SK-N-SH (cell line): ENCODE measurements at regions not wholly inside any gene's neighbourhood (a gene's known extent, or its start where the extent isn't known, plus 50 kb on each side); places are given as distances from the start of the nearest gene placed in this dataset.

Source experiments
- CTCF ChIA-PET: fragments of 300-600, 350-600 bp; formaldehyde crosslinking; extraction: SDS; loops from one replicate; lab custom pipeline; 2021; lab: Yijun Ruan, JAX
- POLR2A ChIA-PET: fragments of 350-600 bp; sonication (Branson Sonifier 250); formaldehyde crosslinking; extraction: SDS; loops from one replicate; lab custom pipeline; 2020; ENCODE audit warnings: antibody characterized with exemption, inconsistent platforms; lab: Yijun Ruan, JAX
- DNase-seq: peaks from one replicate; pipeline ENCODE4 v3.0.0; 2012
- H2AFZ ChIP-seq: fragments of 200-600 bp; sonication (generic); 2 replicates; pipeline ENCODE4 v1.8.1; 2016; ENCODE audit warnings: antibody characterized with exemption, mild to moderate bottlenecking, low read depth
- H3F3A ChIP-seq: fragments of 200-600 bp; sonication (generic); replicated peaks from 2 replicates; pipeline ENCODE3; 2016; ENCODE audit warnings: antibody characterized with exemption, mild to moderate bottlenecking; ENCODE audit not compliant: insufficient read depth
- H3K27ac ChIP-seq, 2 experiments: fragments of 200-500 bp in 1 of 2; fragments of 200-600 bp in 1 of 2; sonication (Bioruptor generic) in 1 of 2; sonication (generic), shearing (Covaris generic) in 1 of 2; 2 replicates each; pipeline versions ENCODE4 v1.5.1 to v1.6.1; 2014 to 2016; ENCODE audit warnings: low read depth in 2 of 2, inconsistent platforms in 1 of 2, low read length in 1 of 2, mild to moderate bottlenecking in 1 of 2, mixed read lengths in 1 of 2
- H3K27me3 ChIP-seq: fragments of 200-600 bp; sonication (generic), shearing (Covaris generic); 2 replicates; pipeline ENCODE4 v1.6.1; 2016; ENCODE audit warnings: mixed run types; ENCODE audit not compliant: insufficient read depth
- H3K36me3 ChIP-seq, 2 experiments: fragments of 200-500 bp in 1 of 2; fragments of 200-600 bp in 1 of 2; sonication (Bioruptor generic) in 1 of 2; sonication (generic) in 1 of 2; replicated peaks in 1 of 2; 2 replicates each; pipeline versions ENCODE3 to v1.5.1; 2014 to 2016; ENCODE audit warnings: low read length in 1 of 2, mild to moderate bottlenecking in 1 of 2; ENCODE audit not compliant: insufficient read depth in 2 of 2, control insufficient read depth in 1 of 2
- H3K4me1 ChIP-seq, 2 experiments: fragments of 200-500 bp in 1 of 2; fragments of 200-600 bp in 1 of 2; sonication (Bioruptor generic) in 1 of 2; sonication (generic), shearing (Covaris generic) in 1 of 2; 2 replicates each; pipeline versions ENCODE4 v1.5.1 to v1.6.1; 2014 to 2016; ENCODE audit warnings: low read depth in 1 of 2, low read length in 1 of 2, mixed run types in 1 of 2; ENCODE audit not compliant: insufficient read depth in 2 of 2, control insufficient read depth in 1 of 2
- H3K4me2 ChIP-seq: fragments of 200-600 bp; sonication (generic), shearing (Covaris generic); 2 replicates; pipeline ENCODE4 v1.6.1; 2017; ENCODE audit warnings: mixed run types
- H3K4me3 ChIP-seq, 2 experiments: fragments of 200-500 bp in 1 of 2; fragments of 200-600 bp in 1 of 2; sonication (Bioruptor generic) in 1 of 2; sonication (generic), shearing (Covaris generic) in 1 of 2; 2 replicates each; pipeline versions ENCODE4 v1.5.1 to v1.8.1; 2014 to 2016; ENCODE audit warnings: low read depth in 2 of 2, inconsistent platforms in 1 of 2, low read length in 1 of 2, mild to moderate bottlenecking in 1 of 2, mixed read lengths in 1 of 2, moderate library complexity in 1 of 2
- H3K79me2 ChIP-seq: fragments of 200-600 bp; sonication (generic); 2 replicates; pipeline ENCODE4 v1.8.1; 2017; ENCODE audit warnings: mild to moderate bottlenecking; ENCODE audit not compliant: insufficient read depth
- H3K9ac ChIP-seq: fragments of 200-600 bp; sonication (generic); 2 replicates; pipeline ENCODE4 v1.6.1; 2017; ENCODE audit warnings: mixed run types
- H3K9me2 ChIP-seq: fragments of 200-600 bp; sonication (generic); 2 replicates; pipeline ENCODE4 v1.6.1; 2017; ENCODE audit warnings: mixed run types
- H3K9me3 ChIP-seq: fragments of 200-600 bp; sonication (generic); 2 replicates; pipeline ENCODE4 v1.6.1; 2017; ENCODE audit warnings: mixed run types, mild to moderate bottlenecking, moderate library complexity
- H4K20me1 ChIP-seq: fragments of 200-600 bp; sonication (generic); 2 replicates; pipeline ENCODE4 v1.6.1; 2017; ENCODE audit warnings: mild to moderate bottlenecking, mixed run types; ENCODE audit not compliant: insufficient read depth
- EZH2phosphoT487 ChIP-seq: fragments of 200-600 bp; sonication (generic); IDR thresholded peaks from 2 replicates; pipeline ENCODE4 v1.6.1; 2017; ENCODE audit warnings: low read depth, mixed run types, mild to moderate bottlenecking, antibody characterized with exemption, moderate library complexity, borderline replicate concordance
- FOSL2 ChIP-seq: IDR thresholded peaks from 2 replicates; pipeline ENCODE4 v1.4.0; 2012; ENCODE audit warnings: low read depth, mild to moderate bottlenecking, moderate library complexity, borderline replicate concordance
- FOXJ3 ChIP-seq: sonication (generic); formaldehyde crosslinking; IDR thresholded peaks from 2 replicates; pipeline ENCODE4 v1.5.1; 2020; ENCODE audit warnings: mild to moderate bottlenecking, missing genetic modification reagents
- GABPA ChIP-seq: IDR thresholded peaks from 2 replicates; pipeline ENCODE4 v1.4.0; 2012; ENCODE audit warnings: low read depth, mild to moderate bottlenecking
- GATA2 ChIP-seq: sonication (generic); formaldehyde crosslinking; IDR thresholded peaks from 2 replicates; pipeline ENCODE4 v1.5.0; 2020; ENCODE audit warnings: mild to moderate bottlenecking, missing genetic modification reagents
- JUND ChIP-seq: IDR thresholded peaks from 2 replicates; pipeline ENCODE4 v1.4.0; 2012
- MEF2A ChIP-seq: IDR thresholded peaks from 2 replicates; pipeline ENCODE4 v1.4.0; 2012; ENCODE audit warnings: low read depth, borderline replicate concordance
- MXI1 ChIP-seq: IDR thresholded peaks from 2 replicates; pipeline ENCODE4 v1.6.1; 2012; ENCODE audit warnings: mild to moderate bottlenecking, low read depth, low read length, improper control_type of control experiment
- NFIC ChIP-seq: IDR thresholded peaks from 2 replicates; pipeline ENCODE4 v1.4.0; 2012; ENCODE audit warnings: borderline replicate concordance
- RCOR1 ChIP-seq: fragments of 150-350 bp; IDR thresholded peaks from 2 replicates; pipeline ENCODE4 v1.6.1; 2017; ENCODE audit warnings: antibody characterized with exemption, low read length
- RXRA ChIP-seq: IDR thresholded peaks from 2 replicates; pipeline ENCODE4 v1.4.0; 2012; ENCODE audit warnings: low read depth, mild to moderate bottlenecking, borderline replicate concordance
- SIN3A ChIP-seq: IDR thresholded peaks from 2 replicates; pipeline ENCODE4 v1.6.1; 2012; ENCODE audit warnings: low read depth, mild to moderate bottlenecking, low read length, moderate library complexity, borderline replicate concordance
- TEAD4 ChIP-seq: IDR thresholded peaks from 2 replicates; pipeline ENCODE4 v1.4.0; 2012; ENCODE audit warnings: mild to moderate bottlenecking, borderline replicate concordance; ENCODE audit not compliant: insufficient read depth
- YY1 ChIP-seq: IDR thresholded peaks from 2 replicates; pipeline ENCODE4 v1.4.0; 2012; ENCODE audit warnings: low read depth, mild to moderate bottlenecking
- WGBS: methylation state at CpG from one replicate; pipeline ENCODE4 v1.1.6; 2017; ENCODE audit warnings: low lambda C conversion rate; 5-methylcytosine and 5-hydroxymethylcytosine counted together
- TF ChIP-seq, protein P1 (sequence below): IDR thresholded peaks from 2 replicates; pipeline ENCODE4 v1.4.0; 2012; ENCODE audit warnings: low read depth, borderline replicate concordance
- TF ChIP-seq, protein P2 (sequence below): IDR thresholded peaks from 2 replicates; pipeline ENCODE4 v1.4.0; 2012; ENCODE audit warnings: low read depth, borderline replicate concordance
- TF ChIP-seq, protein P3 (sequence below): fragments of 150-350 bp; IDR thresholded peaks from 2 replicates; pipeline ENCODE4 v1.6.1; 2016; ENCODE audit warnings: mild to moderate bottlenecking, low read depth, low read length
- TF ChIP-seq, protein P4 (sequence below): IDR thresholded peaks from 2 replicates; pipeline ENCODE4 v1.6.1; 2012; ENCODE audit warnings: mild to moderate bottlenecking, low read depth, low read length, moderate library complexity
- TF ChIP-seq, protein P5 (sequence below): fragments of 200-600 bp; sonication (generic); IDR thresholded peaks from 2 replicates; pipeline ENCODE4 v1.6.1; 2017; ENCODE audit warnings: antibody characterized with exemption, mild to moderate bottlenecking, moderate library complexity
- TF ChIP-seq, protein P6 (sequence below): fragments of 150-350 bp; IDR thresholded peaks from 2 replicates; pipeline ENCODE4 v1.6.1; 2017; ENCODE audit warnings: antibody characterized with exemption, low read length, low read depth, borderline replicate concordance

DNA sequence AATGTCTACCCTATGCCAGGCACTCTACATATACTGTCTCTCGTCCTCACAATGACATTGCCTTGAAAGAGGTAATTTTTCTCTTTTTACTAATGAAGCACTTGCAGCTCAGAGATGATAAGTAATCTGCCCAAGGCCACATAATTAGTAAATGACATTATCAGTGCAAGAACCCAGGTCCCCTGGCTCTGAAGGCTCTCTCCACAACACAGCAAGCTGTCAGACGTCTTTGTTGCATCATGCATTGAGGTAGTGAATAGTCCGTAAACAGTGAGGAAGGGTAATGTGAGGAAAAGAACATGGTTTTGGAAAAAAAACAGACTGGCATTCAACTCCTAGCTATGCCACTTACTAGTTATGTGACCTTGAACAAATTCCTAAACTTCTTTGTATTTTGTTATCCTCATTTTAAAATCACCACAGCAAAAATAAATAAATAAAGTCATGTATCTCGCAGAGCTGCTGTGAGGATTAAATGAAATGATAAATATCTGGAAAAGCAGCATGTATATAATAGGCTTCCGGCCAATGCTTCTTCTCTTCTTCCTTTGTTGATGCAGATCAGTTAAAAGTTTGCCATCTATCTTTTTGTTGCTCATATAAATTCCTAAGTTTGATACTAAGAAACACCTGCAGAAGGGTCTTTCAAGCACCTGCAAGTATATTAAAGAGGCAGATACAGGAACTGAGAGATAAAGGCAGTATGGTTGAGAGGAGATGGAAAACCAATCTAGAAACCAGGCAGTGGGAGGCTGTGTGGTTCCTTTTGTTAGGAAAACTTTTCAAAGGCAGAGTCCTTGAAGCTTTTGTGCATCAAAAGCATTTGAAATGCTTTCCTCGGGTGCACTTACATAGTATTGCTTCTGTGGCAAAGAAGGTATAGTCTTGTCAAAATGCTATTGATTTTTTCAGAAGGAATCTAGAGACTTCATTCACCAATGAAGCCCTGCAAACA lies 82.8 kb downstream of the BTG1 start:
- Histone ChIP-seq H4K20me1 (no peaks in the 10 kb centered on the region), H3K9me3 (no peaks in the 10 kb centered on the region), H3F3A (peaks cover 5% of the 10 kb centered on the region), H3K36me3 (no peaks in the 10 kb centered on the region), H3K4me2 (no peak overlapping the region), H3K79me2 (no peaks in the 10 kb centered on the region), H2AFZ (no peak overlapping the region; the same call in 1 of the 2 replicates), H3K4me1 (peaks cover 10 to 18% of the 10 kb centered on the region in 2 experiments; a peak in 3 of 4 replicates), H3K27ac (peak overlapping the region in 1 of 2 experiments; percentile 83; a peak in 2 of 4 replicates), H3K9ac (no peak overlapping the region), H3K4me3 (no peak overlapping the region), H3K9me2 (no peaks in the 10 kb centered on the region), H3K27me3 (no peaks in the 10 kb centered on the region)
- ChIA-PET POLR2A (interaction anchor here (1.1 to 1.5 kb wide), 2 partner anchors 81 to 83 kb away, joined by 3 to 9 read pairs; partner anchors contain the start of gene BTG1), CTCF (interaction anchor here (0.6 to 1.8 kb wide), 5 partner anchors 76 to 681 kb away, joined by 3 to 10 read pairs (median 3); no protein-coding TSS in a partner anchor)
- WGBS, result 84% methylated on average over 6 of the region's 6 CpGs
- peak; percentile 32 for DNase-seq
- no peak for TF ChIP-seq FOSL2
- TF ChIP-seq, protein P1, sequence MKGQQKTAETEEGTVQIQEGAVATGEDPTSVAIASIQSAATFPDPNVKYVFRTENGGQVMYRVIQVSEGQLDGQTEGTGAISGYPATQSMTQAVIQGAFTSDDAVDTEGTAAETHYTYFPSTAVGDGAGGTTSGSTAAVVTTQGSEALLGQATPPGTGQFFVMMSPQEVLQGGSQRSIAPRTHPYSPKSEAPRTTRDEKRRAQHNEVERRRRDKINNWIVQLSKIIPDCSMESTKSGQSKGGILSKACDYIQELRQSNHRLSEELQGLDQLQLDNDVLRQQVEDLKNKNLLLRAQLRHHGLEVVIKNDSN, result no peak
- TF ChIP-seq MEF2A, result no peak
- no peak for TF ChIP-seq TEAD4
- peak; percentile 82 for TF ChIP-seq GATA2 (CRISPR knock-in tag)
- TF ChIP-seq NFIC, result no peak
- TF ChIP-seq JUND, result no peak
- TF ChIP-seq, protein P2, sequence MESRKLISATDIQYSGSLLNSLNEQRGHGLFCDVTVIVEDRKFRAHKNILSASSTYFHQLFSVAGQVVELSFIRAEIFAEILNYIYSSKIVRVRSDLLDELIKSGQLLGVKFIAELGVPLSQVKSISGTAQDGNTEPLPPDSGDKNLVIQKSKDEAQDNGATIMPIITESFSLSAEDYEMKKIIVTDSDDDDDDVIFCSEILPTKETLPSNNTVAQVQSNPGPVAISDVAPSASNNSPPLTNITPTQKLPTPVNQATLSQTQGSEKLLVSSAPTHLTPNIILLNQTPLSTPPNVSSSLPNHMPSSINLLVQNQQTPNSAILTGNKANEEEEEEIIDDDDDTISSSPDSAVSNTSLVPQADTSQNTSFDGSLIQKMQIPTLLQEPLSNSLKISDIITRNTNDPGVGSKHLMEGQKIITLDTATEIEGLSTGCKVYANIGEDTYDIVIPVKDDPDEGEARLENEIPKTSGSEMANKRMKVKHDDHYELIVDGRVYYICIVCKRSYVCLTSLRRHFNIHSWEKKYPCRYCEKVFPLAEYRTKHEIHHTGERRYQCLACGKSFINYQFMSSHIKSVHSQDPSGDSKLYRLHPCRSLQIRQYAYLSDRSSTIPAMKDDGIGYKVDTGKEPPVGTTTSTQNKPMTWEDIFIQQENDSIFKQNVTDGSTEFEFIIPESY, result no peak
- no peak for TF ChIP-seq RXRA
- TF ChIP-seq, protein P3, sequence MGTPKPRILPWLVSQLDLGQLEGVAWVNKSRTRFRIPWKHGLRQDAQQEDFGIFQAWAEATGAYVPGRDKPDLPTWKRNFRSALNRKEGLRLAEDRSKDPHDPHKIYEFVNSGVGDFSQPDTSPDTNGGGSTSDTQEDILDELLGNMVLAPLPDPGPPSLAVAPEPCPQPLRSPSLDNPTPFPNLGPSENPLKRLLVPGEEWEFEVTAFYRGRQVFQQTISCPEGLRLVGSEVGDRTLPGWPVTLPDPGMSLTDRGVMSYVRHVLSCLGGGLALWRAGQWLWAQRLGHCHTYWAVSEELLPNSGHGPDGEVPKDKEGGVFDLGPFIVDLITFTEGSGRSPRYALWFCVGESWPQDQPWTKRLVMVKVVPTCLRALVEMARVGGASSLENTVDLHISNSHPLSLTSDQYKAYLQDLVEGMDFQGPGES, result no peak
- TF ChIP-seq, protein P4, sequence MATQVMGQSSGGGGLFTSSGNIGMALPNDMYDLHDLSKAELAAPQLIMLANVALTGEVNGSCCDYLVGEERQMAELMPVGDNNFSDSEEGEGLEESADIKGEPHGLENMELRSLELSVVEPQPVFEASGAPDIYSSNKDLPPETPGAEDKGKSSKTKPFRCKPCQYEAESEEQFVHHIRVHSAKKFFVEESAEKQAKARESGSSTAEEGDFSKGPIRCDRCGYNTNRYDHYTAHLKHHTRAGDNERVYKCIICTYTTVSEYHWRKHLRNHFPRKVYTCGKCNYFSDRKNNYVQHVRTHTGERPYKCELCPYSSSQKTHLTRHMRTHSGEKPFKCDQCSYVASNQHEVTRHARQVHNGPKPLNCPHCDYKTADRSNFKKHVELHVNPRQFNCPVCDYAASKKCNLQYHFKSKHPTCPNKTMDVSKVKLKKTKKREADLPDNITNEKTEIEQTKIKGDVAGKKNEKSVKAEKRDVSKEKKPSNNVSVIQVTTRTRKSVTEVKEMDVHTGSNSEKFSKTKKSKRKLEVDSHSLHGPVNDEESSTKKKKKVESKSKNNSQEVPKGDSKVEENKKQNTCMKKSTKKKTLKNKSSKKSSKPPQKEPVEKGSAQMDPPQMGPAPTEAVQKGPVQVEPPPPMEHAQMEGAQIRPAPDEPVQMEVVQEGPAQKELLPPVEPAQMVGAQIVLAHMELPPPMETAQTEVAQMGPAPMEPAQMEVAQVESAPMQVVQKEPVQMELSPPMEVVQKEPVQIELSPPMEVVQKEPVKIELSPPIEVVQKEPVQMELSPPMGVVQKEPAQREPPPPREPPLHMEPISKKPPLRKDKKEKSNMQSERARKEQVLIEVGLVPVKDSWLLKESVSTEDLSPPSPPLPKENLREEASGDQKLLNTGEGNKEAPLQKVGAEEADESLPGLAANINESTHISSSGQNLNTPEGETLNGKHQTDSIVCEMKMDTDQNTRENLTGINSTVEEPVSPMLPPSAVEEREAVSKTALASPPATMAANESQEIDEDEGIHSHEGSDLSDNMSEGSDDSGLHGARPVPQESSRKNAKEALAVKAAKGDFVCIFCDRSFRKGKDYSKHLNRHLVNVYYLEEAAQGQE, result no peak
- TF ChIP-seq MXI1, result no peak; the same call in 1 of the 2 replicates
- TF ChIP-seq RCOR1, result peak; percentile 76
- TF ChIP-seq, protein P5, sequence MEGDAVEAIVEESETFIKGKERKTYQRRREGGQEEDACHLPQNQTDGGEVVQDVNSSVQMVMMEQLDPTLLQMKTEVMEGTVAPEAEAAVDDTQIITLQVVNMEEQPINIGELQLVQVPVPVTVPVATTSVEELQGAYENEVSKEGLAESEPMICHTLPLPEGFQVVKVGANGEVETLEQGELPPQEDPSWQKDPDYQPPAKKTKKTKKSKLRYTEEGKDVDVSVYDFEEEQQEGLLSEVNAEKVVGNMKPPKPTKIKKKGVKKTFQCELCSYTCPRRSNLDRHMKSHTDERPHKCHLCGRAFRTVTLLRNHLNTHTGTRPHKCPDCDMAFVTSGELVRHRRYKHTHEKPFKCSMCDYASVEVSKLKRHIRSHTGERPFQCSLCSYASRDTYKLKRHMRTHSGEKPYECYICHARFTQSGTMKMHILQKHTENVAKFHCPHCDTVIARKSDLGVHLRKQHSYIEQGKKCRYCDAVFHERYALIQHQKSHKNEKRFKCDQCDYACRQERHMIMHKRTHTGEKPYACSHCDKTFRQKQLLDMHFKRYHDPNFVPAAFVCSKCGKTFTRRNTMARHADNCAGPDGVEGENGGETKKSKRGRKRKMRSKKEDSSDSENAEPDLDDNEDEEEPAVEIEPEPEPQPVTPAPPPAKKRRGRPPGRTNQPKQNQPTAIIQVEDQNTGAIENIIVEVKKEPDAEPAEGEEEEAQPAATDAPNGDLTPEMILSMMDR, result no peak
- no peak for TF ChIP-seq EZH2phosphoT487
- no peak for TF ChIP-seq YY1
- TF ChIP-seq, protein P6, sequence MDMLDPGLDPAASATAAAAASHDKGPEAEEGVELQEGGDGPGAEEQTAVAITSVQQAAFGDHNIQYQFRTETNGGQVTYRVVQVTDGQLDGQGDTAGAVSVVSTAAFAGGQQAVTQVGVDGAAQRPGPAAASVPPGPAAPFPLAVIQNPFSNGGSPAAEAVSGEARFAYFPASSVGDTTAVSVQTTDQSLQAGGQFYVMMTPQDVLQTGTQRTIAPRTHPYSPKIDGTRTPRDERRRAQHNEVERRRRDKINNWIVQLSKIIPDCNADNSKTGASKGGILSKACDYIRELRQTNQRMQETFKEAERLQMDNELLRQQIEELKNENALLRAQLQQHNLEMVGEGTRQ, result no peak
- TF ChIP-seq GABPA, result no peak
- TF ChIP-seq SIN3A, result no peak
- peak; percentile 89 for TF ChIP-seq FOXJ3 (CRISPR knock-in tag)
